ENCODE measurements at regions not wholly inside any gene's neighbourhood (a gene's known extent, or its start where the extent isn't known, plus 50 kb on each side); places are given as distances from the start of the nearest gene placed in this dataset.

DNA sequence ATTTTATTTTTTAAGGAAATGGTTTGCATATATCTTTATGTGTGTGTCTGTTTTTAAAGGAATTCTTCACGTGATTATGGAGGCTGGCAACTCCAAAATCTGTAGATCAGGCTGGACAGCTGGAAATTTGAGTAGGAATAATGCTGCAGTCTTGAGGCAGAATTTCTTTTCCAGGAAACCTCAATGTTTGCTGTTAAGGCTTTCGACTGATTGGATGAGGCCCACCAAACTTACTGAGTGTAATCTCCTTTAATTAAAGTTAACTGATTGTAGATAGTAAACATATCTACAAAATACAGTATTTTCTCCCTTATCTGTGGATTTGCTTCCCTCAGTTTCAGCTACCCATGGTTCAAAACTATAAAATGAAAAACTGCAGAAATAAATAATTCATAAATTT, 883.1 kb downstream of the TTLL7 start:
- Histone ChIP-seq H3K27me3 (ENCODE audit: low read depth, low read length) (no peaks in the 10 kb centered on the region), H3K27ac (ENCODE audit: low read length) (no peak overlapping the region), H3K4me1 (ENCODE audit: control insufficient read depth in 1 of 2, insufficient read depth in 2 of 2, low read length in 2 of 2) (no peaks in the 10 kb centered on the region), H3K36me3 (ENCODE audit: control insufficient read depth in 1 of 2, insufficient read depth in 2 of 2, low read length in 2 of 2) (no peaks in the 10 kb centered on the region), H3K9me3 (ENCODE audit: control insufficient read depth in 1 of 2, low read length in 2 of 2) (no peaks in the 10 kb centered on the region), H3K4me3 (ENCODE audit: low read depth in 1 of 2, low read length in 2 of 2) (no peak overlapping the region)

DNA sequence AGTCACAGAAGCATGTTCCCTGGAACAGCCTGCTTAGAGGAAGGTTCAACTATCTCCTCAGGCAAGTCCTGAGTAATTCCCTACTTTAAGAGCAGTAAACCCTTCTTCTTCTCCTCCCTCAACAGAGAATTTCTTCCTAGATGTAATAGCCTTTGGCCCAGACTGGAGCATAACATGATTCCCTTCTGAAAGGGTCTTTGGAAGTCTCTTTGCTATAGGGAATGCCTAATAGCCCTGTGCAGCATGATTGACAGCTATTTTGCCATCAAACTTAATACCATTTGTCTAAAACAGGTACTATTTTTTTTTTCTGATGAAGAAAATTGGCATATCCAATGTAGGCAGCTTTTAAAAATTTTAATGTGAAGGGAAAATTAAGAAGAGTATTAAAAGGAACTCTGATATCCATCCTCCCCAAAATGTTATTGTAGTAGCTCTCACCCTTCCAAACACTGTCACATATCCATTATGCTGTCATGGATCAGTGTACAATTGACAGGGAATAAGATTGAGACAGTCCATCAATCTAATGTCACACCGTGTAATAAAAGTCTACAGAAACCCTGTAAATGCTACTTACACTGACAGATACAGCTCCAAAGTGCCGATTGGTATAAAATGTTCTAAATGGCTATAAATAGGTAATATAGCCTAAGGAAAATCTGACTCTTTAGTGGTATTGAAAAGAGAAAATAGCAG, 884.6 kb downstream of the TTLL7 start:
- H3K9me3 ChIP-seq (ENCODE audit: control insufficient read depth in 1 of 2, low read length in 2 of 2): no peaks in the 10 kb centered on the region
- no peaks in the 10 kb centered on the region for H3K4me1 ChIP-seq (ENCODE audit: control insufficient read depth in 1 of 2, insufficient read depth in 2 of 2, low read length in 2 of 2)
- no peaks in the 10 kb centered on the region for H3K27me3 ChIP-seq (ENCODE audit: low read depth, low read length)
- no peak overlapping the region for H3K4me3 ChIP-seq (ENCODE audit: low read depth in 1 of 2, low read length in 2 of 2)
- no peaks in the 10 kb centered on the region for H3K36me3 ChIP-seq (ENCODE audit: control insufficient read depth in 1 of 2, insufficient read depth in 2 of 2, low read length in 2 of 2)
- no peak overlapping the region for H3K27ac ChIP-seq (ENCODE audit: low read length)

DNA sequence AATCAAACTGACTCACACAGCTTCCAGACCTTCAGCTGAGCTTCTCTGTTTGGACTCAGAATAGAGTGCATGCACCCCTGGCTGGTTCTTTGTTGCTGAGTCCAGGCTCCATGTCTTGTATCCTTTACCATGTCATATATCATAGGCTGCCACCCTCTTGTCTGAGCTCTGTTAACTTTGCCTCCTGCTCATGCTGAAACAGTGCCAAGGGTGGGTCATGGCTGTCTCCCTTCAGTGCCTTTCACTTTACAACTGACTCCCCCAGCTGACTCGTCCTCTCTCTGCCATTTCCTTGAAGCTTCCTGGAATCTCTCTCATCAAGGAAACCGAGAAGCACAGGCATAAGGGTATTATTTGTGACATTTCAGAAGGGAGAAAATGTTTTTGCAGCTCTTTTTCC, 885.3 kb downstream of the TTLL7 start:
- no peak overlapping the region for H3K4me3 ChIP-seq (ENCODE audit: low read depth in 1 of 2, low read length in 2 of 2)
- H3K36me3 ChIP-seq (ENCODE audit: control insufficient read depth in 1 of 2, insufficient read depth in 2 of 2, low read length in 2 of 2): no peaks in the 10 kb centered on the region
- no peaks in the 10 kb centered on the region for H3K27me3 ChIP-seq (ENCODE audit: low read depth, low read length)
- H3K27ac ChIP-seq (ENCODE audit: low read length): no peak overlapping the region
- H3K9me3 ChIP-seq (ENCODE audit: control insufficient read depth in 1 of 2, low read length in 2 of 2): no peaks in the 10 kb centered on the region
- no peaks in the 10 kb centered on the region for H3K4me1 ChIP-seq (ENCODE audit: control insufficient read depth in 1 of 2, insufficient read depth in 2 of 2, low read length in 2 of 2)

DNA sequence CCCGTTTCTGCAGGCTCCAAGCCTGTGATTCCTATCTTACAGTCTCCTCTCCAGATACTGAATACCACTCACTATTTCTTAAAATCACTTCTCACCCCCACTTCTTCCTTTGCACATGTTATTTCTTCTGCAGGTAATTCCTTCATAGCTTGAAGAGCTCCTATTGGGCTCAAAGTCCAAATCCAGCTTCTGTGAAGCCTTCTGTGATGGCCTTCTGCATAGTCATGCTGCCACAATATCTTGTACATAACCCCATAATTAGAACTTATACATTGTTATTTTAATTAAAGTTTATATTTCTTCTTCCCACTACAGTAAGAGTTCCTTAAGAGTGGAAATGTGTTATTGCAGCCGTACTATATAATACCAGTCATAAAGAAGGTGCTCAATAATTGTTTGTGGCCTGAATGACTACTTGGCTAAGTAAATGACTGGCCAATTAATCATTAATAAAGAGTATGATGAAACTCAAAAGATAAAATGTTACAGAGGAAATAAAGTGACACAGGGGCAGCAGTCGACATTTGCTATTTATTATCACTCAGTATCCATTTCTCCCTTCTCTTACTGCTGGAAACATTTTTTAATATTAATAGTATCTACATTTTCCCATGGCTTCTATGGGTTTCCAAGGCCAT, 886.6 kb downstream of the TTLL7 start:
- Histone ChIP-seq H3K36me3 (ENCODE audit: control insufficient read depth in 1 of 2, insufficient read depth in 2 of 2, low read length in 2 of 2) (no peaks in the 10 kb centered on the region), H3K4me1 (ENCODE audit: control insufficient read depth in 1 of 2, insufficient read depth in 2 of 2, low read length in 2 of 2) (no peaks in the 10 kb centered on the region), H3K27me3 (ENCODE audit: low read depth, low read length) (no peaks in the 10 kb centered on the region), H3K27ac (ENCODE audit: low read length) (no peak overlapping the region), H3K4me3 (ENCODE audit: low read depth in 1 of 2, low read length in 2 of 2) (no peak overlapping the region), H3K9me3 (ENCODE audit: control insufficient read depth in 1 of 2, low read length in 2 of 2) (no peaks in the 10 kb centered on the region)

DNA sequence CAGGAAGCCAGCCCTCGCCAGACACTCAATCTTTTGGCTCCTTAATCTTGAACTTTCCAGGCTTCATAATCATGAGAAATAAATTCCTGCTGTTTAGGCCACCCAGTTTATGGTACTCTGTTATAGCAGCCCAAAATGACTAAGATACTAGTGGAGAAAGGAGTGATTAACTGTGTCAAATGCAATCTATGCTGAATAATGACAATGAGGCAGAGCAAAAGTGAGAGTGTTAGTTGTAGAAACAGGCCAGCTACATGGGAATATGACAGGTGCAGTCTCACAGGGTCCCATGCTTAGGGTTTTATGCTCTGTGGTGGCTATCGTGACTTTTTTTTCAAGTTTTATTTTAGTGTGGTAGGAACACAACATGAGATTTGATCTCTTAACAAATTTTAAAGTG, 888.8 kb downstream of the TTLL7 start:
- Histone ChIP-seq H3K27ac (ENCODE audit: low read length) (no peak overlapping the region), H3K36me3 (ENCODE audit: control insufficient read depth in 1 of 2, insufficient read depth in 2 of 2, low read length in 2 of 2) (no peaks in the 10 kb centered on the region), H3K4me1 (ENCODE audit: control insufficient read depth in 1 of 2, insufficient read depth in 2 of 2, low read length in 2 of 2) (no peaks in the 10 kb centered on the region), H3K4me3 (ENCODE audit: low read depth in 1 of 2, low read length in 2 of 2) (no peak overlapping the region), H3K27me3 (ENCODE audit: low read depth, low read length) (no peaks in the 10 kb centered on the region), H3K9me3 (ENCODE audit: control insufficient read depth in 1 of 2, low read length in 2 of 2) (no peaks in the 10 kb centered on the region)

DNA sequence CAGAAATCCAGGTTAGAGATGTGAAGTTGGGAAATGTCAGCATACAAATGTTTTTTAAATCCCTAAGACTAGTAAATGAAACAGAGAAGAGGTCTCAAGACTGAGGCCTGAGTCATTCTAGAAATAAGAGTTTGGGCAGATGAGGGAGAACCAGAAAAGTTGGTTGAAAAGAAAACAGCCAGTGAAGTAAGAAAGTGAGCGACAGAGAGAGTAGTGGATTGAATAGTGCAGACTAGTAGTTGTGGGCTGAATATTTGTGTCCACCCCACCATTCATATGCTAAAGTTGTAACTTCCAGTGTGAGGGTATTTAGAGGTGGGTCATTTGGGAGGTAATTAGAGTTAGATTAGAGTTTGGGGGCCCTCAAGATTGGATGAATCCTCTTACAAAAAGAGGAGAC, 889.2 kb downstream of the TTLL7 start:
- Histone ChIP-seq H3K27me3 (ENCODE audit: low read depth, low read length) (no peaks in the 10 kb centered on the region), H3K9me3 (ENCODE audit: control insufficient read depth in 1 of 2, low read length in 2 of 2) (no peaks in the 10 kb centered on the region), H3K4me1 (ENCODE audit: control insufficient read depth in 1 of 2, insufficient read depth in 2 of 2, low read length in 2 of 2) (no peaks in the 10 kb centered on the region), H3K4me3 (ENCODE audit: low read depth in 1 of 2, low read length in 2 of 2) (no peak overlapping the region), H3K27ac (ENCODE audit: low read length) (no peak overlapping the region), H3K36me3 (ENCODE audit: control insufficient read depth in 1 of 2, insufficient read depth in 2 of 2, low read length in 2 of 2) (no peaks in the 10 kb centered on the region)

DNA sequence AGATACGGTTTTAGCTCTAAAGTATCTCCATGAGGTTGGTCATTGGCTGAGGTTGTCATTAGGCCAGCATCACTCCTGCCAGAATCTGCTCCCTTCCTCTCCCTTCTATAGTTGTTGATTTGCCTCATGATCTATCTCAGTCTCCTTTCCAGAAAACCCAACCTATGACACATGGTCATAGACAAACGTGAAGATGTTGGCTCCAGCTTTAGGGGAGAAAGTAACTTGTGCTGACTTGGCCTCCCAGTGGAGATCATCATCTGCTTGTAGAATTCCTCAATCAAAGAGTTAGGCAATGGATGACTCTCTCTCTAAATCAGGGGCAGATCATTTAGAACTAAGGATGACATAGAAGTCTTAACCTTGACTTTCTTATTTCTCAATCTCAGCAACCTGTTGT, 894.4 kb downstream of the TTLL7 start:
- Histone ChIP-seq H3K27ac (ENCODE audit: low read length) (no peak overlapping the region), H3K27me3 (ENCODE audit: low read depth, low read length) (no peaks in the 10 kb centered on the region), H3K4me1 (ENCODE audit: control insufficient read depth in 1 of 2, insufficient read depth in 2 of 2, low read length in 2 of 2) (peaks cover 0 to 10% of the 10 kb centered on the region in 2 donors), H3K4me3 (ENCODE audit: low read depth in 1 of 2, low read length in 2 of 2) (no peak overlapping the region), H3K9me3 (ENCODE audit: control insufficient read depth in 1 of 2, low read length in 2 of 2) (no peaks in the 10 kb centered on the region), H3K36me3 (ENCODE audit: control insufficient read depth in 1 of 2, insufficient read depth in 2 of 2, low read length in 2 of 2) (no peaks in the 10 kb centered on the region)

DNA sequence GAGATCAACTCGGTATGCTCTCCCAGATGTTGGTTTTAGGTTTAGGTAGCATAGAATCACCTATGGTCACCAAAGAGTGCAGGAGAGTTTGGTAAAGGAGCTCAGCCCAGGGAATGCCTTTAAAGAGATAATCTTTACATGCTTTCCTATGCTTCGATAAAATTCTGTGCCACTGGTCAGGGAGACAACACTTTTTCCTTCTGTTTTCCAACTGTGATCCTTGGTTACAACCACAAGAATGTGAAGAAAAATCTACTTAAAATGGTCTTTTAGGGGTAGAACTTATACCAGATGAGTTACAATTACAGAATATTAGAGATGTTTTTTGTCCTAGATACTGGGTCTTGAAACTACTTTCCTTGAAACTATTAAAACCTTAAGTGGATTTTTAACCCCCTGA, 895.6 kb downstream of the TTLL7 start:
- no peaks in the 10 kb centered on the region for H3K9me3 ChIP-seq (ENCODE audit: control insufficient read depth in 1 of 2, low read length in 2 of 2)
- H3K27me3 ChIP-seq (ENCODE audit: low read depth, low read length): no peaks in the 10 kb centered on the region
- no peak overlapping the region for H3K4me3 ChIP-seq (ENCODE audit: low read depth in 1 of 2, low read length in 2 of 2)
- no peak overlapping the region for H3K27ac ChIP-seq (ENCODE audit: low read length)
- peaks cover 0 to 10% of the 10 kb centered on the region in 2 donors for H3K4me1 ChIP-seq (ENCODE audit: control insufficient read depth in 1 of 2, insufficient read depth in 2 of 2, low read length in 2 of 2)
- no peaks in the 10 kb centered on the region for H3K36me3 ChIP-seq (ENCODE audit: control insufficient read depth in 1 of 2, insufficient read depth in 2 of 2, low read length in 2 of 2)

DNA sequence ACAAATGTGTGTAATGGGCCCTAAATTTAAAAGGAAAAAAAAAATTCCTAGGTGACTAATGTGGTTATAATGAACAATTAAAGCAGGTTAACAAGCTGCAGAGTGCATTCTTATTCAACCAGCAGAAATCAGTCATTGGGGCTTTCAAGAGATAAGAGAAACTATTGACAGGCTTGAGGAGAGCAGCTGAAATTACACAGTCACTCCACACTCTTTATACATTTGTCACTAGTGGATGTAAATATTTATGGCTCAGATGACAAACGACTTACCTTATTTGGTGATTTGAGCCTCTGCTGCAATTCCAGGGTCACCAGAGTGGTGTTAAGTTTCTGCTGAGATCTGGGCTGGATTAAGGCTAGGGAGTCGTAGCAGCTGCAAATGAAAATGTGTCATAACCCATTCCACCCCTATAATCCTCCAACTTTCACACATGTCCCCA, 896.3 kb downstream of the TTLL7 start:
- Histone ChIP-seq H3K9me3 (ENCODE audit: control insufficient read depth in 1 of 2, low read length in 2 of 2) (no peaks in the 10 kb centered on the region), H3K4me1 (ENCODE audit: control insufficient read depth in 1 of 2, insufficient read depth in 2 of 2, low read length in 2 of 2) (peaks cover 0 to 10% of the 10 kb centered on the region in 2 donors), H3K4me3 (ENCODE audit: low read depth in 1 of 2, low read length in 2 of 2) (no peak overlapping the region), H3K36me3 (ENCODE audit: control insufficient read depth in 1 of 2, insufficient read depth in 2 of 2, low read length in 2 of 2) (no peaks in the 10 kb centered on the region), H3K27ac (ENCODE audit: low read length) (no peak overlapping the region), H3K27me3 (ENCODE audit: low read depth, low read length) (no peaks in the 10 kb centered on the region)

DNA sequence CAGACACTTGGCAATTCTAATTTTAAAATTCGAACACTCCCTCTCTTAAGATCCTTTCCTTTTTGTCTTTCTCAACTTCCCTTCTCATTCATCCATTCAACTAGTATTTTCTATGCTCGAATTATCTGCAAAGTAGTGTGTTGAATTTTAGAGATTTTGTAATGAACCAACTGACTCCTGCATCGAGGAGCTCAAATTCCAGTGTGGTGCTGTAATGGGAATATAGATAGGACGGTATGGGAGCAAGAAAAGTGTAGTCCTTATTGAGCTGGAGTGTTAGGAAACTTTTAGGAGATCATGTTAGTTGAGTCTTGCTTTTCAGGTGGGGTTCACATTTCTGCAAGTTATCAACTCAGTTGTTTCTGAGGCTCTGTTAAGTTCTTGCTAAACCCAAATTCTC, 897.5 kb downstream of the TTLL7 start:
- Histone ChIP-seq H3K9me3 (ENCODE audit: control insufficient read depth in 1 of 2, low read length in 2 of 2) (no peaks in the 10 kb centered on the region), H3K4me3 (ENCODE audit: low read depth in 1 of 2, low read length in 2 of 2) (no peak overlapping the region), H3K4me1 (ENCODE audit: control insufficient read depth in 1 of 2, insufficient read depth in 2 of 2, low read length in 2 of 2) (peaks cover 0 to 10% of the 10 kb centered on the region in 2 donors), H3K36me3 (ENCODE audit: control insufficient read depth in 1 of 2, insufficient read depth in 2 of 2, low read length in 2 of 2) (no peaks in the 10 kb centered on the region), H3K27me3 (ENCODE audit: low read depth, low read length) (no peaks in the 10 kb centered on the region), H3K27ac (ENCODE audit: low read length) (no peak overlapping the region)

DNA sequence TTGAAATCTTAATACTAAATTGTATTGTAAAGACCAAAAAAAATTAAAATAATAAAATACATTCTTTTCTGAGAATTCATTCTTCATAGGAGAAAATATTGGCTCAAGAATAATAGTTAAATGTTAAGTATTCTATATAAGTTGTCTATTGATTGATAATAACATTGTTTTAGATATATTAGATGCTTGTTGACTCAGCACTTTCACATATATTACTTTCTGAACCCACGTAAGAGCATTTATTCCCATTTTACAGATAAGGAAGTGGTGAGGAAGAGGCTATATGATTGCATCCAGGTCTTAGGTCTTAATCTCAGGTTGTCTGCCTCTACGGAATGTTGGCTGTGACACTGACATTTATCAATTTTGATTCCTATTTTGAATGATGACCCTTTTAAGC, 898.8 kb downstream of the TTLL7 start:
- Histone ChIP-seq H3K9me3 (ENCODE audit: control insufficient read depth in 1 of 2, low read length in 2 of 2) (no peaks in the 10 kb centered on the region), H3K4me3 (ENCODE audit: low read depth in 1 of 2, low read length in 2 of 2) (no peak overlapping the region), H3K4me1 (ENCODE audit: control insufficient read depth in 1 of 2, insufficient read depth in 2 of 2, low read length in 2 of 2) (peaks cover 0 to 10% of the 10 kb centered on the region in 2 donors), H3K27me3 (ENCODE audit: low read depth, low read length) (no peaks in the 10 kb centered on the region), H3K36me3 (ENCODE audit: control insufficient read depth in 1 of 2, insufficient read depth in 2 of 2, low read length in 2 of 2) (no peaks in the 10 kb centered on the region), H3K27ac (ENCODE audit: low read length) (no peak overlapping the region)

DNA sequence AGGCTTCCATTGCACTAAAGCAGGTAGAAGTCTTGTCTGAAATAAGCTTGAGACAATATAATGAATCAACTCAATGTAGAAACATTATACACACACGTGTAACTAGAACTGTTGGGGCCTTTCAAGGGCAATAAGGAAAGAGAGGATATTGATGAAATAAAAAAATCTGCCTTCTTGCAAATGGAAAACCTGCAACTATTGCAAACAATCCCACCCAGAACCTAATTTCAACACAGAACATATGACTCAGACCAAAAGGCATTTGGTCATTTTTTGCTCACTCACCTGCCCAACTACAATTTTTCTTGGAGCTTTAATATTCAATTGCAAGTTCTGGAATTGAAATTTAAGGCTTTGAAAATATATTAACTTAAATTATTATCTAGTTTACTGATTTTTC, 900.1 kb downstream of the TTLL7 start:
- Histone ChIP-seq H3K4me1 (ENCODE audit: control insufficient read depth in 1 of 2, insufficient read depth in 2 of 2, low read length in 2 of 2) (peaks cover 0 to 10% of the 10 kb centered on the region in 2 donors), H3K4me3 (ENCODE audit: low read depth in 1 of 2, low read length in 2 of 2) (no peak overlapping the region), H3K27me3 (ENCODE audit: low read depth, low read length) (no peaks in the 10 kb centered on the region), H3K36me3 (ENCODE audit: control insufficient read depth in 1 of 2, insufficient read depth in 2 of 2, low read length in 2 of 2) (no peaks in the 10 kb centered on the region), H3K27ac (ENCODE audit: low read length) (no peak overlapping the region), H3K9me3 (ENCODE audit: control insufficient read depth in 1 of 2, low read length in 2 of 2) (no peaks in the 10 kb centered on the region)
